ENCODE measurements at regions not wholly inside any gene's neighbourhood (a gene's known extent, or its start where the extent isn't known, plus 50 kb on each side); places are given as distances from the start of the nearest gene placed in this dataset.
A peak's percentile ranks its signal among the peaks of the same experiment; 100 is the strongest.

DNA sequence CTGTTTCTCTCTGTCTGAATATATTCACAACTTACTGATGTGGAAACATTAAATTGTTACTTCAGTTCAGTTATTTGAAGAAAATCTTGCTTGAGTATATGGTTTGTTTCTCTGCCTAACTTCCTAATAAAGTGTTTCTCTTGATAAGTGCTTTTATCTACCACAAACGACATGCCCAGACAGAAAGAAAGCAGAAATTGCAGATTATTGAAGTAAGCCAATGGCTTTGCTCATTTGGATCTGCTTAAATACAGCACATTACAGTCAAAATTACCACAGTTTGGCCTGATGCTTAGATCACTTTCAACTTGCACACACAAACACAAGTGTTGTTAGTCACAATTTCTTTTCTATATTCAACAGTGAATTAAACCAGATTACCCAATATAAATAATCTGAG, 68.0 kb downstream of the ATOH1 start:
- Histone ChIP-seq H3K27ac (no peak overlapping the region), H3K4me3 (no peak overlapping the region), H3K9me3 (no peaks in the 10 kb centered on the region), H3K36me3 (no peaks in the 10 kb centered on the region), H3K4me1 (peaks cover 0 to 7% (median 3%) of the 10 kb centered on the region in 4 donors), H3K27me3 (no peaks in the 10 kb centered on the region)
- no peak for DNase-seq
- 38 to 57% methylated on average over 1 of the region's 1 CpG for WGBS, 2 donors (ENCODE audit: low coverage in 1 of 2)
- in situ Hi-C loops (cut with MboI; ENCODE audit: low pct_ligation_motif_present in 1 of 4, low pct_unique_long_range_greater_than_20kb in 1 of 4, low sequenced_read_pairs in 3 of 4), result no loop called here
- TF ChIP-seq POLR2A (IDR thresholded peaks at IDR 0.05) (no peak), POLR2AphosphoS5 (IDR thresholded peaks at IDR 0.05) (no peak), EP300 (IDR thresholded peaks at IDR 0.05; ENCODE audit: low read depth) (no peak)
- TF ChIP-seq, protein P1, sequence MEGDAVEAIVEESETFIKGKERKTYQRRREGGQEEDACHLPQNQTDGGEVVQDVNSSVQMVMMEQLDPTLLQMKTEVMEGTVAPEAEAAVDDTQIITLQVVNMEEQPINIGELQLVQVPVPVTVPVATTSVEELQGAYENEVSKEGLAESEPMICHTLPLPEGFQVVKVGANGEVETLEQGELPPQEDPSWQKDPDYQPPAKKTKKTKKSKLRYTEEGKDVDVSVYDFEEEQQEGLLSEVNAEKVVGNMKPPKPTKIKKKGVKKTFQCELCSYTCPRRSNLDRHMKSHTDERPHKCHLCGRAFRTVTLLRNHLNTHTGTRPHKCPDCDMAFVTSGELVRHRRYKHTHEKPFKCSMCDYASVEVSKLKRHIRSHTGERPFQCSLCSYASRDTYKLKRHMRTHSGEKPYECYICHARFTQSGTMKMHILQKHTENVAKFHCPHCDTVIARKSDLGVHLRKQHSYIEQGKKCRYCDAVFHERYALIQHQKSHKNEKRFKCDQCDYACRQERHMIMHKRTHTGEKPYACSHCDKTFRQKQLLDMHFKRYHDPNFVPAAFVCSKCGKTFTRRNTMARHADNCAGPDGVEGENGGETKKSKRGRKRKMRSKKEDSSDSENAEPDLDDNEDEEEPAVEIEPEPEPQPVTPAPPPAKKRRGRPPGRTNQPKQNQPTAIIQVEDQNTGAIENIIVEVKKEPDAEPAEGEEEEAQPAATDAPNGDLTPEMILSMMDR (IDR thresholded peaks at IDR 0.05), result no peak
- intact Hi-C loops (cut with DNase I; ENCODE audit: low total_unique reads), result no loop called here

DNA sequence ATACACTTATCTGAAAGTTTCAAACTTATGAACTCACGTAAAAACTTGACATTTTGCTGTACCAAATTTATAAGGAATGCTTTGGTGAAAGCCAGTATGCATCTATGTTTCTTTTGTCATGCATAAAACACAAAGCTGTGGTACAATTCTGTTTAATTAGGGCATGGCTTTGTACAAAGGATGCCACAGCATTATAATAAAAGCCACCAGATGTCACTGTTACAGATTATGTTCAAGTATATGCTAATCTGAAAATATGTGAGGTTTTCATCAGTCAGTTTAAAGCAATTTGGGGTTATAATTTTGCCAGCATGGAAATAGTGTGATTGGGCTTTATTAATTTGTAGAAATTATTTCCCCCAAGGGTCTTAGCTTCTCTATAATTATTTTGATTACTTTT, 69.0 kb downstream of the ATOH1 start:
- intact Hi-C loops (cut with DNase I; ENCODE audit: low total_unique reads), result no loop called here
- no peak for DNase-seq

DNA sequence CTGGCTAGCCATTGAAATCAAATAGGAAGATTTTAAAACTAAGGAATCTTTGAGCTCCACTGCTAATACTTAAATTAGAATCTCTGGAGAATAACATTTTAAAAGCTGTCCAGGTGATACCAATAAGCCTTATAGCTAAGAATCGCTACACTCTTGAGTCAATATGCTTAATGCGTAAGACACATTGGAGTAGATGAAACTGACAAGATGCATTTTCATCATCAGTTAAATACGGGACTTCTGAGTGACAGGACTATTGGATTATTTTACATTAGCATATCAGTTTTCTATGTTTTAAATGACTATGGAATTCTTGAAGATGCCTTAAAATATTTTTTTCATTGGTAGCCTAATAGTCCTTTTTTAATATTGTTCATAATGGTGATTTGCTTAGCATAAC, 80.2 kb downstream of the ATOH1 start:
- Histone ChIP-seq H3K4me1 (no peaks in the 10 kb centered on the region), H3K27ac (no peak overlapping the region), H3K27me3 (no peaks in the 10 kb centered on the region), H3K4me3 (no peak overlapping the region), H3K9me3 (no peaks in the 10 kb centered on the region), H3K36me3 (no peaks in the 10 kb centered on the region)
- TF ChIP-seq POLR2A (IDR thresholded peaks at IDR 0.05) (no peak), EP300 (IDR thresholded peaks at IDR 0.05; ENCODE audit: low read depth) (no peak), POLR2AphosphoS5 (IDR thresholded peaks at IDR 0.05) (no peak)
- TF ChIP-seq, protein P1 (IDR thresholded peaks at IDR 0.05), result no peak
- WGBS, 2 donors (ENCODE audit: low coverage in 1 of 2), result 95 to 100% methylated on average over 1 to 3 of the region's 3 CpGs
- intact Hi-C loops (cut with DNase I; ENCODE audit: low total_unique reads) (no loop called here), in situ Hi-C loops (cut with MboI; ENCODE audit: low pct_ligation_motif_present in 1 of 4, low pct_unique_long_range_greater_than_20kb in 1 of 4, low sequenced_read_pairs in 3 of 4) (no loop called here)
- no peak for DNase-seq

More for the DNA sequence above, 69.0 kb downstream of the ATOH1 start:
- no peak for TF ChIP-seq POLR2AphosphoS5 (IDR thresholded peaks at IDR 0.05)
- TF ChIP-seq, protein P1 (IDR thresholded peaks at IDR 0.05), result peak; percentile 18 to 41 (median 34)
- Histone ChIP-seq H3K27me3 (no peaks in the 10 kb centered on the region), H3K4me1 (peaks cover 0 to 7% (median 3%) of the 10 kb centered on the region in 4 donors), H3K9me3 (no peaks in the 10 kb centered on the region), H3K36me3 (no peaks in the 10 kb centered on the region), H3K4me3 (no peak overlapping the region), H3K27ac (no peak overlapping the region)
- in situ Hi-C loops (cut with MboI; ENCODE audit: low pct_ligation_motif_present in 1 of 4, low pct_unique_long_range_greater_than_20kb in 1 of 4, low sequenced_read_pairs in 3 of 4), result no loop called here
- WGBS, 2 donors (ENCODE audit: low coverage in 1 of 2), result 60 to 67% methylated on average over 1 of the region's 1 CpG

DNA sequence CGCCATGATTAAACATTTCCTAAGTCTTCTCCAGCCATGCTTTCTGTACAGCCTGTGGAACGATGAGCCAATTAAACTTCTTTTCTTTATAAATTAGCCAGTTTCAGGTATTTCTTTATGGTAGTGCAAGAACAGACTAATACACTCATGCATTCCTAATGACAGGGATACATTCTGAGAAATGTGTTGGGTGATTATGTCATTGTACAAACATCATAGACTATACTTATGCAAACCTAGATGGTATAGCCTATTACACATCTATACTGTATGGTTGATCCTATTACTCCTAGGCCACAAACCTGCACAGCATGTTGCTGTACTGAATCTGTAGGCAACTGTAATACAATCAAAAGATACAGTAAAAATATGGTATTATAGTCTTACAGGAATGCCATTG, 83.1 kb downstream of the ATOH1 start:
- intact Hi-C loops (cut with DNase I; ENCODE audit: low total_unique reads), result no loop called here
- Histone ChIP-seq H3K27ac (no peak overlapping the region), H3K4me1 (no peaks in the 10 kb centered on the region), H3K4me3 (no peak overlapping the region), H3K9me3 (no peaks in the 10 kb centered on the region), H3K27me3 (no peaks in the 10 kb centered on the region), H3K36me3 (no peaks in the 10 kb centered on the region)
- in situ Hi-C loops (cut with MboI; ENCODE audit: low pct_ligation_motif_present in 1 of 4, low pct_unique_long_range_greater_than_20kb in 1 of 4, low sequenced_read_pairs in 3 of 4), result no loop called here
- TF ChIP-seq POLR2AphosphoS5 (IDR thresholded peaks at IDR 0.05) (no peak), POLR2A (IDR thresholded peaks at IDR 0.05) (no peak), EP300 (IDR thresholded peaks at IDR 0.05; ENCODE audit: low read depth) (no peak)
- TF ChIP-seq, protein P1 (IDR thresholded peaks at IDR 0.05), result no peak
- no peak for DNase-seq
- 92 to 93% methylated on average over 2 of the region's 2 CpGs for WGBS, 2 donors (ENCODE audit: low coverage in 1 of 2)

Measured in transverse colon (tissue), 4 donors.